H9 (cell line): ENCODE measurements at regions not wholly inside any gene's neighbourhood (a gene's known extent, or its start where the extent isn't known, plus 50 kb on each side); places are given as distances from the start of the nearest gene placed in this dataset.

Experiments used
- DNase-seq: peaks from one replicate; pipeline ENCODE4 v3.0.0-alpha.2; 2017
- H2AFZ ChIP-seq: one replicate; pipeline ENCODE4 v1.6.1; 2013; ENCODE audit warnings: mild to moderate bottlenecking, low read length, control low read depth, moderate library complexity
- H2AK5ac ChIP-seq: 2 replicates; pipeline ENCODE4 v1.6.1; 2013; ENCODE audit warnings: low read length, control low read depth, mixed read lengths; ENCODE audit not compliant: insufficient read length
- H2BK120ac ChIP-seq: one replicate; pipeline ENCODE4 v1.6.1; 2013; ENCODE audit warnings: low read depth, mild to moderate bottlenecking, low read length, control low read depth, inconsistent platforms; ENCODE audit not compliant: poor library complexity, severe bottlenecking
- H2BK12ac ChIP-seq: 2 replicates; pipeline ENCODE4 v1.6.1; 2013; ENCODE audit warnings: low read length, control low read depth, mixed read lengths, low read depth; ENCODE audit not compliant: insufficient read length
- H2BK15ac ChIP-seq: 2 replicates; pipeline ENCODE4 v1.6.1; 2013; ENCODE audit warnings: low read depth, low read length, control low read depth
- H2BK20ac ChIP-seq: one replicate; pipeline ENCODE4 v1.6.1; 2013; ENCODE audit warnings: low read depth, mild to moderate bottlenecking, low read length, control low read depth, inconsistent platforms; ENCODE audit not compliant: poor library complexity, severe bottlenecking
- H2BK5ac ChIP-seq: 2 replicates; pipeline ENCODE4 v1.6.1; 2013; ENCODE audit warnings: low read length, control low read depth, mixed read lengths; ENCODE audit not compliant: insufficient read length
- H3K14ac ChIP-seq: 2 replicates; pipeline ENCODE4 v1.6.1; 2013; ENCODE audit warnings: low read length, control low read depth; ENCODE audit not compliant: insufficient read depth
- H3K18ac ChIP-seq: 2 replicates; pipeline ENCODE4 v1.6.1; 2013; ENCODE audit warnings: low read depth, mild to moderate bottlenecking, mixed read lengths, low read length, control low read depth; ENCODE audit not compliant: insufficient read length
- H3K23ac ChIP-seq: 2 replicates; pipeline ENCODE4 v1.6.1; 2013; ENCODE audit warnings: low read length, control low read depth, mixed read lengths, low read depth; ENCODE audit not compliant: insufficient read length
- H3K23me2 ChIP-seq: 2 replicates; pipeline ENCODE4 v1.6.1; 2013; ENCODE audit warnings: low read depth, mild to moderate bottlenecking, mixed read lengths, low read length, control low read depth; ENCODE audit not compliant: insufficient read length, poor library complexity, severe bottlenecking
- H3K27ac ChIP-seq: 2 replicates; pipeline ENCODE4 v1.5.1; 2013; ENCODE audit warnings: low read length, control low read depth, mixed read lengths, low read depth; ENCODE audit not compliant: insufficient read length
- H3K27me3 ChIP-seq: 2 replicates; pipeline ENCODE4 v1.6.1; 2013; ENCODE audit warnings: low read length, control low read depth, inconsistent platforms; ENCODE audit not compliant: insufficient read depth
- H3K4ac ChIP-seq: 2 replicates; pipeline ENCODE4 v1.6.1; 2013; ENCODE audit warnings: low read depth, mild to moderate bottlenecking, control low read depth, inconsistent platforms, low read length, moderate library complexity
- H3K4me1 ChIP-seq: 2 replicates; pipeline ENCODE4 v1.6.1; 2013; ENCODE audit warnings: low read length, control low read depth, inconsistent platforms; ENCODE audit not compliant: insufficient read depth
- H3K4me2 ChIP-seq: 2 replicates; pipeline ENCODE4 v1.6.1; 2013; ENCODE audit warnings: low read length, control low read depth, mixed read lengths; ENCODE audit not compliant: insufficient read length, insufficient read depth
- H3K56ac ChIP-seq: 2 replicates; pipeline ENCODE4 v1.6.1; 2013; ENCODE audit warnings: low read depth, mild to moderate bottlenecking, mixed read lengths, low read length, control low read depth; ENCODE audit not compliant: insufficient read length
- H3K79me1 ChIP-seq: 2 replicates; pipeline ENCODE4 v1.6.1; 2013; ENCODE audit warnings: low read depth, mild to moderate bottlenecking, moderate library complexity, low read length, control low read depth, inconsistent platforms; ENCODE audit not compliant: insufficient read depth, poor library complexity, severe bottlenecking
- H3K79me2 ChIP-seq: 2 replicates; pipeline ENCODE4 v1.6.1; 2013; ENCODE audit warnings: low read length, control low read depth, inconsistent platforms; ENCODE audit not compliant: insufficient read depth
- H3K9ac ChIP-seq: 2 replicates; pipeline ENCODE4 v1.6.1; 2013; ENCODE audit warnings: low read length, control low read depth, mixed read lengths; ENCODE audit not compliant: insufficient read length; ENCODE audit errors: extremely low read depth
- H3K9me3 ChIP-seq: one replicate; pipeline ENCODE4 v1.6.1; 2013; ENCODE audit warnings: low read depth, low read length, inconsistent platforms; ENCODE audit not compliant: control insufficient read depth
- H3T11ph ChIP-seq: one replicate; pipeline ENCODE4 v1.6.1; 2013; ENCODE audit warnings: mild to moderate bottlenecking, low read length, control low read depth, inconsistent platforms
- H4K20me1 ChIP-seq: one replicate; pipeline ENCODE4 v1.6.1; 2013; ENCODE audit not compliant: control insufficient read depth, insufficient read length, insufficient read depth
- H4K5ac ChIP-seq: 2 replicates; pipeline ENCODE4 v1.6.1; 2013; ENCODE audit warnings: low read depth, mild to moderate bottlenecking, mixed read lengths, low read length, control low read depth; ENCODE audit not compliant: insufficient read length
- H4K8ac ChIP-seq: replicated peaks from 2 replicates; pipeline ENCODE4 v1.6.1; 2013; ENCODE audit warnings: low read length, control low read depth, mixed read lengths, low read depth; ENCODE audit not compliant: insufficient read length
- H4K91ac ChIP-seq: 2 replicates; pipeline ENCODE4 v1.6.1; 2013; ENCODE audit warnings: low read depth, mild to moderate bottlenecking, moderate library complexity, mixed read lengths, low read length, control low read depth; ENCODE audit not compliant: insufficient read length
- H3K27ac Mint-ChIP-seq, 3 experiments: 2 replicates in 2 of 3; 3 replicates in 1 of 3; pipeline ENCODE4 v1.8.0; 2020 to 2021; ENCODE audit warnings: mixed read lengths in 3 of 3, mild to moderate bottlenecking in 1 of 3, moderate library complexity in 1 of 3
- H3K27me3 Mint-ChIP-seq: 2 replicates; pipeline ENCODE4 v1.8.0; 2021; ENCODE audit warnings: low read depth, mild to moderate bottlenecking, moderate library complexity, mixed read lengths
- H3K36me3 Mint-ChIP-seq, 3 experiments: 2 replicates in 2 of 3; 3 replicates in 1 of 3; pipeline ENCODE4 v1.8.0; 2020 to 2021; ENCODE audit warnings: low read depth in 3 of 3, mixed read lengths in 3 of 3; ENCODE audit not compliant: insufficient read depth in 1 of 3
- H3K4me1 Mint-ChIP-seq, 2 experiments: 2 replicates each; pipeline ENCODE4 v1.8.0; 2020; ENCODE audit warnings: mixed read lengths in 2 of 2
- H3K4me3 Mint-ChIP-seq, 2 experiments: 2 replicates in 1 of 2; 3 replicates in 1 of 2; pipeline ENCODE4 v1.8.0; 2020 to 2021; ENCODE audit warnings: mild to moderate bottlenecking in 2 of 2, mixed read lengths in 2 of 2, moderate library complexity in 1 of 2
- H3K9me3 Mint-ChIP-seq, 2 experiments: 2 replicates in 1 of 2; 3 replicates in 1 of 2; pipeline ENCODE4 v1.8.0; 2020; ENCODE audit warnings: mild to moderate bottlenecking in 2 of 2, mixed read lengths in 2 of 2, moderate library complexity in 1 of 2
- WGBS: extraction: QIAGEN DNeasy Blood & Tissue Kit; methylation state at CpG from one replicate; pipeline ENCODE4 v1.1.7; 2013; ENCODE audit warnings: missing lambda C conversion rate, low lambda C conversion rate, mixed read lengths; ENCODE audit not compliant: insufficient read length; ENCODE audit errors: extremely low coverage; 5-methylcytosine and 5-hydroxymethylcytosine counted together
- TF ChIP-seq, protein P1 (sequence below): fragments of 200-600 bp; sonication (generic); conservative IDR thresholded peaks from 3 replicates; pipeline ENCODE4 v1.8.0; 2021; ENCODE audit warnings: antibody characterized with exemption, mild to moderate bottlenecking

GRCh38 chr4:177201614-177202013 is 108.1 kb upstream of the NEIL3 start:
- Mint-ChIP-seq H3K9me3 (peaks cover 17 to 27% of the 10 kb centered on the region in 2 experiments; a peak in 4 of 5 replicates), H3K27me3 (no peaks in the 10 kb centered on the region; the same call in 1 of the 2 replicates), H3K4me3 (no peak overlapping the region), H3K36me3 (peaks cover 9 to 29% (median 16%) of the 10 kb centered on the region in 3 experiments), H3K27ac (no peak overlapping the region), H3K4me1 (no peaks in the 10 kb centered on the region)
- H3K27me3 ChIP-seq = no peaks in the 10 kb centered on the region
- no CpG with 5 or more reads among the region's 1 CpG for WGBS
- H4K8ac ChIP-seq = no peak overlapping the region
- no peaks in the 10 kb centered on the region for H3K4me1 ChIP-seq
- H4K5ac ChIP-seq = no peak overlapping the region
- H3K14ac ChIP-seq = no peak overlapping the region
- no peak overlapping the region for H3K4ac ChIP-seq
- no peak overlapping the region for H3K27ac ChIP-seq
- TF ChIP-seq, protein P1, sequence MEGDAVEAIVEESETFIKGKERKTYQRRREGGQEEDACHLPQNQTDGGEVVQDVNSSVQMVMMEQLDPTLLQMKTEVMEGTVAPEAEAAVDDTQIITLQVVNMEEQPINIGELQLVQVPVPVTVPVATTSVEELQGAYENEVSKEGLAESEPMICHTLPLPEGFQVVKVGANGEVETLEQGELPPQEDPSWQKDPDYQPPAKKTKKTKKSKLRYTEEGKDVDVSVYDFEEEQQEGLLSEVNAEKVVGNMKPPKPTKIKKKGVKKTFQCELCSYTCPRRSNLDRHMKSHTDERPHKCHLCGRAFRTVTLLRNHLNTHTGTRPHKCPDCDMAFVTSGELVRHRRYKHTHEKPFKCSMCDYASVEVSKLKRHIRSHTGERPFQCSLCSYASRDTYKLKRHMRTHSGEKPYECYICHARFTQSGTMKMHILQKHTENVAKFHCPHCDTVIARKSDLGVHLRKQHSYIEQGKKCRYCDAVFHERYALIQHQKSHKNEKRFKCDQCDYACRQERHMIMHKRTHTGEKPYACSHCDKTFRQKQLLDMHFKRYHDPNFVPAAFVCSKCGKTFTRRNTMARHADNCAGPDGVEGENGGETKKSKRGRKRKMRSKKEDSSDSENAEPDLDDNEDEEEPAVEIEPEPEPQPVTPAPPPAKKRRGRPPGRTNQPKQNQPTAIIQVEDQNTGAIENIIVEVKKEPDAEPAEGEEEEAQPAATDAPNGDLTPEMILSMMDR = no peak
- H2BK5ac ChIP-seq = no peak overlapping the region
- no peak overlapping the region for H3K23ac ChIP-seq
- no peaks in the 10 kb centered on the region for H4K20me1 ChIP-seq
- H3K18ac ChIP-seq = no peak overlapping the region
- no peak overlapping the region for H3T11ph ChIP-seq
- no peaks in the 10 kb centered on the region for H3K79me1 ChIP-seq
- H3K79me2 ChIP-seq = no peaks in the 10 kb centered on the region
- H2BK120ac ChIP-seq = no peak overlapping the region
- no peak overlapping the region for H2AK5ac ChIP-seq
- no peak overlapping the region for H4K91ac ChIP-seq
- no peak overlapping the region for H3K56ac ChIP-seq
- H2BK15ac ChIP-seq = no peak overlapping the region
- H3K23me2 ChIP-seq = no peaks in the 10 kb centered on the region
- no peak for DNase-seq
- H2BK12ac ChIP-seq = no peak overlapping the region
- H2BK20ac ChIP-seq = no peak overlapping the region
- H2AFZ ChIP-seq = no peak overlapping the region
- no peaks in the 10 kb centered on the region for H3K9me3 ChIP-seq
- no peak overlapping the region for H3K4me2 ChIP-seq
- no peak overlapping the region for H3K9ac ChIP-seq
